Small intestine (tissue), 7 donors: ENCODE measurements at regions not wholly inside any gene's neighbourhood (a gene's known extent, or its start where the extent isn't known, plus 50 kb on each side); places are given as distances from the start of the nearest gene placed in this dataset.

Experiments used
- DNase-seq, 2 donors: peaks; one replicate each; pipeline versions ENCODE4 v3.0.0 to v3.0.0-alpha.2; 2013
- FAIRE-seq: peaks from 2 replicates; lab custom pipeline; 2012; peaks lifted over from hg19 to GRCh38; lab: Jason Lieb, UNC
- H3K27ac ChIP-seq, 3 donors: one replicate each; pipeline ENCODE4 v1.5.1; 2013; ENCODE audit warnings: low read length in 2 of 3, mild to moderate bottlenecking in 2 of 3, control low read depth in 1 of 3, inconsistent platforms in 1 of 3, low read depth in 1 of 3, moderate library complexity in 1 of 3
- H3K27me3 ChIP-seq, 3 donors: one replicate each; pipeline ENCODE4 v1.6.1; 2013; ENCODE audit warnings: low read length in 3 of 3, inconsistent platforms in 1 of 3; ENCODE audit not compliant: control insufficient read depth in 3 of 3, insufficient read depth in 3 of 3
- H3K36me3 ChIP-seq, 3 donors: one replicate each; pipeline ENCODE4 v1.6.1; 2013; ENCODE audit warnings: low read length in 3 of 3, inconsistent platforms in 1 of 3, low read depth in 1 of 3, mild to moderate bottlenecking in 1 of 3, moderate library complexity in 1 of 3; ENCODE audit not compliant: control insufficient read depth in 3 of 3, insufficient read depth in 2 of 3
- H3K4me1 ChIP-seq, 3 donors: one replicate each; pipeline ENCODE4 v1.6.1; 2013; ENCODE audit warnings: low read length in 2 of 3, inconsistent platforms in 1 of 3, low read depth in 1 of 3, mild to moderate bottlenecking in 1 of 3, moderate library complexity in 1 of 3; ENCODE audit not compliant: control insufficient read depth in 3 of 3, insufficient read depth in 2 of 3
- H3K4me3 ChIP-seq, 3 donors: one replicate each; pipeline ENCODE4 v1.5.1; 2013; ENCODE audit warnings: low read length in 3 of 3, control low read depth in 1 of 3, inconsistent platforms in 1 of 3, low read depth in 1 of 3, mild to moderate bottlenecking in 1 of 3, moderate library complexity in 1 of 3
- H3K9me3 ChIP-seq, 2 donors: one replicate each; pipeline ENCODE4 v1.6.1; 2013; ENCODE audit warnings: low read depth in 1 of 2, low read length in 1 of 2; ENCODE audit not compliant: control insufficient read depth in 2 of 2, insufficient read depth in 1 of 2
- WGBS, 3 donors: extraction: QIAGEN DNeasy Blood & Tissue Kit; methylation state at CpG; one replicate each; pipeline ENCODE4 v1.1.7; 2013; 5-methylcytosine and 5-hydroxymethylcytosine counted together
- donor health status: healthy with polysubstance abuse.
- donor health status: control.
- donor health status: control.
- donor health status: Bipolar disorder and iron deficiency.
- donor health status: healthy.

DNA sequence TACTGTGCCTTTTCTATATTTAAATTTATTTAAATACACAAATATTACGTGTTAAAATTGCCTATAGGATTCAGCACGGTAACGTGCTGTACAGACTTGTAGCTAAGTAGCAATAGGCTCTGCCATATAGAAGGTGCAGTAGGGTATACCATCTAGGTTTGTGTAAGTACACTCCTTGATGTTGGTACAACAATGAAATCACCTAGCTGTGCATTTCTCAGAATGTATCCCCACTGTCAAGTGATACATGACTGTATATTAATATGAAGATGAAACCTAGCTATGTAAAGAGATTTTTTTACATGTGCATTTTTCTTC lies 431.2 kb downstream of the KCTD8 start:
- Histone ChIP-seq H3K4me1 (no peaks in the 10 kb centered on the region), H3K27ac (no peak overlapping the region), H3K27me3 (no peaks in the 10 kb centered on the region), H3K36me3 (no peaks in the 10 kb centered on the region), H3K9me3 (peaks cover 0 to 4% of the 10 kb centered on the region in 2 donors), H3K4me3 (no peak overlapping the region)
- 96 to 98% (median 96%) methylated on average over 3 of the region's 3 CpGs for WGBS, 3 donors
- DNase-seq = no peak
- no peak for FAIRE-seq

DNA sequence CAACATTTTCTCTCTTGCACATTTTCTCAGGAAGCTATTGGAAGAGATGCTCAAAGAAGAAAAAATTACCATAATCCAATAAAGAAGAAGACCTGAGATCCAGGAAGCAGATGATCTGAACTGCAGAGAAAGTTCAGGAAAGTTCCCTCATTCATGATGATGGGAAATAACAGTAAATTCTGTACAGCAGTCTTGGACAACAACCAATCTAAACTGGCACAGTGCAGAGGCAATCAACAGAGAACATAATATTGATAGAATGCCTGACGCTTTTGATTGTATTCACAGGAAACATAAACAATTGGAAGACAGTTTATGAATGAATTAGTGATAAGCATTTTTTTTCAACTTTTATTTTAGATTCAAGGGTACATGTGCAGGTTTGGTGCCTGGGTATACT lies 428.9 kb downstream of the KCTD8 start:
- Histone ChIP-seq H3K27me3 (no peaks in the 10 kb centered on the region), H3K36me3 (no peaks in the 10 kb centered on the region), H3K4me3 (no peak overlapping the region), H3K27ac (no peak overlapping the region), H3K4me1 (no peaks in the 10 kb centered on the region), H3K9me3 (peaks cover 0 to 4% of the 10 kb centered on the region in 2 donors)
- FAIRE-seq = no peak
- 53 to 69% (median 57%) methylated on average over 1 of the region's 1 CpG for WGBS, 3 donors
- DNase-seq = no peak

DNA sequence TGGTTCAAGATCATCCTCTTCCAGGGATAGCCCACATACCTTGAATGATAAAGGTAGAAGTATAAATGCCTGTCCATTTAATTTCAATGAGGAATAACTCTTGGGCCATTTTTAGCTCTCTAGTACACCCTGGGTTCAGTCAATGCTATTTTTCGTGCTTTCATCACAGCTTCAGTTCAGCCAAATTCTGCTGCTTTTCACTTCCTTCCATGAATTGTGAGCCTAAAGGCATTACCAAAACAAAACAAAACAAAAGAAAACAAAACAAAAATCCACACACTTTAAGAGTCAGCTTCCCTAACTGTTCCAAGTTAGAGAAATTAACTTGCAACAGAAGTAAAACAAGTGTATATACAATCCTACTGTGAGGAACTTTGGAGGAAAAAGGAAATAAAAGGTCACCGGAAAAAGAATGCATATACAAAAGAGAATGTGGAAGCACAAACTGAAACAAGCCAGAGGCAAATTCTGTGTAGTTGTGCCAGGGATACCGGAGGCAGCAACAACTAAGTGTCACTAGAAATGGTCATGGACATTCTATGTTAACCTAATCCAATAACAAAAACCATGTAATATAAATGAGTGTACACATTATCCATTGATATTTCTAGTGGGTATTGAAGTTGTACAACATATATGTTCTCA lies 423.1 kb downstream of the KCTD8 start:
- no peak overlapping the region for H3K4me3 ChIP-seq
- DNase-seq (no peak), FAIRE-seq (no peak)
- peaks cover 0 to under 1% of the 10 kb centered on the region in 2 donors for H3K9me3 ChIP-seq
- H3K4me1 ChIP-seq = no peaks in the 10 kb centered on the region
- 52 to 79% (median 57%) methylated on average over 3 of the region's 3 CpGs for WGBS, 3 donors
- no peaks in the 10 kb centered on the region for H3K36me3 ChIP-seq
- H3K27ac ChIP-seq = no peak overlapping the region
- no peaks in the 10 kb centered on the region for H3K27me3 ChIP-seq

DNA sequence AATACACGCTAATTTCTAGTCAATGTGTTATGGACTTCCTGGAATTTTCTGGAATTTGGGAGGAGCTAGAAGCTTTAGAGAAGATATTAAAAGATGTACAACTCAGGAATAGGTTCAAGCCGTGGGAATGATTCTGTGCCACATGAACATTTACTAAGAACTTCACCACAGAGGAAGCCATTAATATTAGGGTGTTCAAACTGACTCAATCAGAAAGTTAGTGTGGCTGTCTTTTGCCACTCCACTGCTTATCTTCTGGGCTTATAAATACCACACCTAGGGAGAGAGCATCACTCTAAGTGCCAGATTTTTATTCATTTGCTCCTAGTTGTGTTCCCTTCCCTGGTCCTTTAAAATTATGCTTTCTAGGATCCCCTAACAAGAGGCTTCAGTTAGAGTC lies 409.8 kb downstream of the KCTD8 start:
- H3K4me3 ChIP-seq = no peak overlapping the region
- H3K4me1 ChIP-seq = no peaks in the 10 kb centered on the region
- DNase-seq (no peak), FAIRE-seq (no peak)
- no peaks in the 10 kb centered on the region for H3K36me3 ChIP-seq
- H3K27me3 ChIP-seq = no peaks in the 10 kb centered on the region
- no peaks in the 10 kb centered on the region for H3K9me3 ChIP-seq
- no peak overlapping the region for H3K27ac ChIP-seq
- WGBS, 3 donors = 79 to 86% (median 79%) methylated on average over 2 of the region's 2 CpGs

DNA sequence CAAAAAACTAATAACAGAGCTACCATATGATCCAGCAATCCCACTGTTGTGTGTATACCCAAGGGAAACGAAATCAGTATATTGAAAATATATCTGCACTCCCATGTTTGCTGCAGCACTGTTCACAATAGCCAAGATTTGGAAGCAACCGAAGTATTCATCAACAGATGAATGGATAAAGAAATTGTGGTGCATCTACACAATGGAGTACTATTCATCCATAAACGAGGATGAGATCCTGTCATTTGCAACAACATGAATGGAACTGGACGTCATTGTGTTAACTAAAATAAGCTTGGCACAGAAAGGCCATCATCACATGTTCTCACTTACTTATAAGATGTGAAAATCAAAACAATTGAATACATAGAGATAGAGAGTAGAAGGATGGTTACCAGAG lies 402.1 kb downstream of the KCTD8 start:
- H3K36me3 ChIP-seq = no peaks in the 10 kb centered on the region
- WGBS, 3 donors = 60 to 74% (median 62%) methylated on average over 4 of the region's 4 CpGs
- no peaks in the 10 kb centered on the region for H3K4me1 ChIP-seq
- no peak for FAIRE-seq
- no peaks in the 10 kb centered on the region for H3K27me3 ChIP-seq
- no peak overlapping the region for H3K27ac ChIP-seq
- H3K4me3 ChIP-seq = no peak overlapping the region
- no peaks in the 10 kb centered on the region for H3K9me3 ChIP-seq
- no peak for DNase-seq

DNA sequence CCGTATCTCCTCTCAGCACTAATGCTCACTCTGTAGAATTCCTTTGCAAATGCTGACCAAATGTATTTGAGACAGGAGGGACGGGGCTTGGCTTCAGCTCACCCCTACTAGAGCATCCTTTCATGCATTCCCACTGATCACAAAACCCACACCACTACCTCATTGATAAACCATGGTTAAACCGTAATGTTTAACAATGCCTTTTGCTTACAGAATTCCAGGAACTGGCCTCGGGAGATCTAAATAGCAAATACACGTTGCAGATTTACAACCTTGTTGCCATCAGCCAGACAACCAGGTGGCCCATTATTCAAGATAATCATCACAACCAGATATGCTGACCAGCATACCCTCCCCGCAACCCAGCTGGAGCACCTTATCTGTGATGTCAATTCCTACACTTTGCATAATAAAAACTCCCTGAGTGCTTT lies 391.9 kb downstream of the KCTD8 start:
- H3K27me3 ChIP-seq = no peaks in the 10 kb centered on the region
- no peaks in the 10 kb centered on the region for H3K9me3 ChIP-seq
- no peak for FAIRE-seq
- peak in 1 of 2 donors; percentile 2 for DNase-seq
- 21 to 28% (median 23%) methylated on average over 6 of the region's 6 CpGs for WGBS, 3 donors
- no peak overlapping the region for H3K4me3 ChIP-seq
- H3K4me1 ChIP-seq = no peaks in the 10 kb centered on the region
- H3K36me3 ChIP-seq = no peaks in the 10 kb centered on the region
- H3K27ac ChIP-seq = no peak overlapping the region

DNA sequence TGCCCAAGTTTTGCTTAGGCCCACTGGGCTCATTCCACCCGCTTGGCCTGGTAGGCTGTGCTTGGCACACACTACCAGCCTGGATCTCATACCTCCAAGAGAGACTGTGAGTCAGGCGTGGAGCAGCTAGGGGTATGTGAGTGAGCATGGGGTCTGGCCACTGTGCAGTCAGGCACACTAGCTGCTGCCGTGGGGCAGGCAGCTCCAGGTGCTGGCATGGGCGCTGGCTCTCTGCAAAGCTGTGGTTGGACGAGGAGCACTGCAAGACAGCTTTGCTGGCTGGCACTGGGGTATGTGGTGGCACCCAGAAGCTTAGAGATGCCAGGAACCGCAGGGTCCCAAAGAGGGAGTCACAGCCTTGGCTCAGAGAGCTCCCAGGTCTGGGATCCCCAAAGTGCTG lies 377.8 kb downstream of the KCTD8 start:
- H3K27me3 ChIP-seq = no peaks in the 10 kb centered on the region
- 73 to 78% (median 77%) methylated on average over 6 of the region's 6 CpGs for whole genome bisulfite sequencing, 3 donors
- no peaks in the 10 kb centered on the region for H3K36me3 ChIP-seq
- H3K4me1 ChIP-seq = no peaks in the 10 kb centered on the region
- H3K9me3 ChIP-seq = peaks cover 1 to 6% of the 10 kb centered on the region in 2 donors
- no peak overlapping the region for H3K4me3 ChIP-seq
- DNase-seq (no peak), FAIRE-seq (no peak)
- no peak overlapping the region for H3K27ac ChIP-seq

DNA sequence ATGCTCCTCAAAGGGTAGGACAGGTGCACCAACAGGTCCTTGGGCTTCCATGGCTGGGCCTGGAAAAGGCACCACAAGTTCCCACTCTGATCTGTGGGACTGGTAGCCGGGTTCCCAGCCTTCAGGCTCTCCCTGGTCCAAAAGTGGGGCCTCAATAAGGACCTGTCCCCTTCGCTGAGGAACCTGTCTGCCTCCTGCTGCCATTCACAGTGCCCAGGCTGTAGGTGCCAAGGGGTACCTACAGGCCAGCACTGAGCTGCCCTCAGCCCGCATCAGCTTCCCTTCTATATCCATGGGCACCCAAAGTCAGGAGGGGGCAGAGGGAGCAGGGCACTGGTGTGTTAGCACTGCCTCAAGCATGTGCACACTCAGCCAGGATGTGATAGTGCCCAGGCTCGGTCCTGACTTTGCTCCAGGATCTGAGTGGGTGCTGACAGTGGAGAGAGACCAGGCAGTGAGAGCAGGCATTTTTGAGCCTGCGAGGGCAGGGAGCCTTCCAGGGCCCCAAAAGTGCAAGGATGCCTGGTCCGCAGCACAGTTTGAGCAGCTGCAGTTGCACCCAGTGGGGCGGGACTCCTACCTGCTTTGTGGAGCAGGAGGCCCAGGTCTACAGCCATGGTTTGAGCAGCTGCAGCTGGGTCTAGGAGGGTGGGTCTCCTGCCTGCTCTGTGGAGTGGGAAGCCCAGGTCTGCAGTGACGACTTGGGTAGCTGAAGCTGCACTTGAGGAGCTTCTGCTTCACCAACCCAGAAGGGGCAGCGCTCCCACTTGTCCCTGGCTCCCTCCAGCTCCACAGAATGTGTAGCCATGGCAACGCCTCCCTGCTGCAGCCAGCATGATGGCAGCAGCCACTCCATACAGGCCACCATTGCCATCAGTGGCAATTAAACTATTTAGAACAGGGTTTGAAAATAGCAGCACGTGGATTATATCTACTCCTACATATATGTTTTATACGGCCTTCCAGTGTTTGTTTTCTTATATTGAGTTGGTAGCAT lies 376.4 kb downstream of the KCTD8 start:
- Histone ChIP-seq H3K4me1 (no peaks in the 10 kb centered on the region), H3K4me3 (no peak overlapping the region), H3K27me3 (no peaks in the 10 kb centered on the region), H3K36me3 (no peaks in the 10 kb centered on the region), H3K9me3 (peaks cover 1 to 6% of the 10 kb centered on the region in 2 donors), H3K27ac (no peak overlapping the region)
- DNase-seq (no peak), FAIRE-seq (no peak)
- 72 to 80% (median 78%) methylated on average over 12 of the region's 12 CpGs for WGBS, 3 donors
